HTERT RPE-1 (cell line): ENCODE measurements at regions not wholly inside any gene's neighbourhood (a gene's known extent, or its start where the extent isn't known, plus 50 kb on each side); places are given as distances from the start of the nearest gene placed in this dataset.

Experiments used
- in situ Hi-C: fragments of 300-500 bp; cut with MboI; formaldehyde crosslinking; loops from 4 replicates; pipeline ENCODE4 v1.14.3; 2020; ENCODE audit warnings: low sequenced_read_pairs

DNA sequence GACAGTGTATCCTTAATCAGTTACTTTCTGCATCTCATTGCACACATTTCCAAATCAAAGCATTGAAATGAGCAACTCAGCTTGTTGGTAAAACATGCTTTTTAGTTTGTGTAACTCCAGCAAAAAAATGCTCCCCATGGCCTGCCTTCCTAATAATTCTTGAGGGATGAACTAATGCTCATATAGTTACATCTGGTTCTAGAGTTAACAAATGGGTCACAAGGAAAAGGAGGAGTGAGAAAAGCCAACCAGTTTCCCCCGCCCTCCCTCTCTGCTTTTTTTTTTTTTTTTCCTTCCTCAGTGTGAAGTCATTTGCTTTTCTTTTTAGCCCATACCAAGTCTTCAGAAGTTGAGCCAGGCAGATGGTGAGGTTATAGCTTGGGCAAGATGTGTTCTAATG is 231.7 kb downstream of the MTX2 start:
- in situ Hi-C loops: no loop called here

DNA sequence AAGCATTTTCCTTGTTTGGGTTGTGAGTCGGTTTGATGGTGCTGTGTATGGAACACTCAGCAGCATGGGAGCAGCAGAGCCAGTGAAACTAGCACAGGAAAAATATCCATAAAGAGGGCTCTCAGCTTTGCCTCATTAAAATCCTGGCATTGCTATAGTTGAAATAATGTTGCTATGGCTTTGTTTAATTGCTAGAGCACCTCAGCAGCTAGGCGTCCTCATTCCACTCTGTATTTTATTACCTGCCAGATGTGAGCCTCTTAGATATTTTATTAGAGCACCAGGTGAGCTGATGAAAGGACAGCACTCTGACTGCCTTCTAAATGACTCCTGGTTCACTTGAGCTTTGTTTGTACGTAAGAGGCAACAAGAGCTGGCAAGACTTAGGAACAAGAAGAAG is 232.4 kb downstream of the MTX2 start:
- in situ Hi-C loops: no loop called here

DNA sequence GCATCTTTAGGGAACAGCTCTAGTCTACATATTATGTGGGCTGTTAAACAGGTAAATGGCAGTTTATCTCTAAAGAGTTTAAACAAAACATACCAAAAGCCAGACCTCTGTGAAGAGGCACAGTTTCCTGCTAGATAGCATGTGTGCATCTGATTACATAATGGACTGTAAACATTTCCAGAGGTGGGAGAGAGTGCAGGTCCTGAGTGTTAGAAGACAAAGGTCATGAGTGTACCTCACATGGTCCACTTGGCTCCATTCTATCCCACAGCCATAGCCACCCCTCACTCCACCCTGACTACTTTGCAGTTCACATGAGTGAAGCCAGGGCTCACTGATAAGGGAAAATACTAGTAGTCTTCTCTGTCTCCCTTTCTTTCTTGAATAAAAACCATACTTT is 233.4 kb downstream of the MTX2 start:
- in situ Hi-C loops: no loop called here

DNA sequence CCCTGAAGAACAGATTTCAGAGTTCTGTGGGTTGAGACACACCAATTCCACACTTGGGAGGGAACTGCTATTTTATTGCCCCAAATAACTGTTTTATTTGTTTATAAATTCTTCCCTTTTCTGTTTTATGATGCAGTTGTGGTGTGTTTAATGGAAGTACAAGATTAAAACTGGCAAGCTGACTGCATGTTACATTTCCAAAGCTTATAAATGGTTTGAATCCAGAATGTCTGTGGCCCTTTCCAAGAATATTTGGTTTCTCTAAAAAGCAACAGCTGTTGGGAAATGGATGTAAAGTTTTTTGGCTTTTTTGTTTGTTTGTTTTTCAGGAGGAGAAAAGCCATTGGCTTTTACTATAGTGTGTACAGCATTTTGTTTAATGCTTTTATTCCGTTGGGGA is 234.5 kb downstream of the MTX2 start:
- in situ Hi-C loops: no loop called here

DNA sequence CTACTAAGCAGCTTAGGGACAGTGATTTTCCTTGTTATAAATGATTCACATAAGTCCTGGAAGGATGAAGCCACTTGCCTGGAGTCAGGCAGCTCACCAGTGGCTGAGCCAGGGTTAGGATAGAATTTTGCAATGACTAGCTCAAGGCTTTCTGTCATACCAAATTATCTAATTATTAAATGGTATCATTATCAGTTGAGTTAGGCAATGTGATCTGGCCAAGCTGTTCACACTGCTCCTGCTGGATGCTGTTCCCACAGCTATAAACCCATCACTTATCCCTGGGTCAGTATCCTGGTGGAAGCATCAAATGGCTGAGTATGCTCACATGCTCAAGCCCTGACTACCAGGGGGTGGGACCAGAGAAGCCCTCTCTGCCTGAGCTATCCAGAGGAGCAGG is 235.2 kb downstream of the MTX2 start:
- in situ Hi-C loops: no loop called here

DNA sequence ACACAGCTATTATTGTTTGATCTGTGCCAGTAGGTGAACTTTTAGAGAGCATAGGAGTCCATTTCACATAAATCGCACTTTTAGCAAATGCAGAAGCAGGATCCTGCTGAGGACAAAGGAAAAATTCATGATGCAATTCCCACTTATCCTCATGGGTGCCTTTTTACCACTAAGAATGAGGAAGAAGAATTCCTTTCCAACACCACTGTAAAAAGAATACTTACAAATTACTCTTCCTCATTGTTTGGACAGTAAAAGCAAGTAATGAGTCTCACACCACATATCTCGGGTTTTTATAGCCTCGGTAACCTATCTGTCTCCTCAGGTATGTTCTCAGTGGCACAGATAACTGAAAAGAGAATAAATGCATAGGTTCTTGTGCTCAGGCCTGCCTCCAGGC is 238.5 kb downstream of the MTX2 start:
- in situ Hi-C loops: no loop called here

DNA sequence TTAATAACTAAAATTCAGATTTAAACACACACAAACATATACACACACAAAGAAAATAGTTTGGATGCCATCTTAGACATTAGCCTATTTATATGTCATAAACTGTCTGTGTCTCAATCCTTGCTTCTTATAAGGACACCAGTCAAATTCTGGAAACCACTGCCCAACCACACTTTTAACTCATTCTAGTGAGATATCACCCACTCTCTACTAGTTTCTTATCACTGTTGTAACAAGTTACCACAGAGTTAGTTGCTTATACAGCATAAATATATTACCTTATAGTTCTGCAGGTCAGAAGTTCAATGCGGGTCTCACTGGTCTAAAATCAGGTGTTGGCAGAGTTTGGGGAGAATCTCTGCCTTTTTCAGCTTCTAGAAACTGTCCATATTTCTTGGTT is 239.1 kb downstream of the MTX2 start:
- in situ Hi-C loops: no loop called here

DNA sequence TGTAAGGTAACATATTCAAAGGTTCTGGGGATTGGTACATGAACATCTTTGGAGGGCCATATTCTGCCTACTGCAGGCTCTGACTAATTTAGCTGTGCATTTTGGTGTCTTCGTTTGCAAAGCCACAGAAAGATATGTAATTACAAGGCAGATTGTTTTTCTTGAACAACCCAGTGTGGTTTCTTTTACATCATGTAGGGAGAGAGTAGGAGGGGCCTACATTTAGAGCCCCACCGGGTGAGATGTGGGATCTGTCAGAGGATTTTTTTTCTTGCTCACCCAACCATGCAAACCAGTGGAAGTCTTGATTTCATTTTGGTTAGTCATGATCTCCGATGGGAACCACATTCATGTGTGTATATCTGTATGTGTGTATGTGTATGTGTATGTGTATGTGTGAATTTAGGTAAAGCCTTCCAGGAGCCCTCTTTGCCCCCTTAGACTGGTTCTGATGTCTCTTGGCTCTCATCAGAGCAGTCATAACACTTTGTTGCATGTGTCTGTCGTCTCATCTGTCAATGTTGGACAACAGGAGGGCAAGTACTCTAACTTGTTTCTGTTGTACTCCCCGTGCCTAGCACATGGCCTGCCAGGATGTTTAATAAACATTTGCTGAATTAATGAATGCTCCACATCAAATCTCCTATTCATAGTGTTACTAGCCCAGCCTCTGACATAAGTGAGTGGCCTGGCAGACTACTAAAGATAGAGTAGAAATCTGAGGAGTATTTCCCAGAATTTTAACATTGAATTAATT is 239.9 kb downstream of the MTX2 start:
- in situ Hi-C loops: no loop called here

DNA sequence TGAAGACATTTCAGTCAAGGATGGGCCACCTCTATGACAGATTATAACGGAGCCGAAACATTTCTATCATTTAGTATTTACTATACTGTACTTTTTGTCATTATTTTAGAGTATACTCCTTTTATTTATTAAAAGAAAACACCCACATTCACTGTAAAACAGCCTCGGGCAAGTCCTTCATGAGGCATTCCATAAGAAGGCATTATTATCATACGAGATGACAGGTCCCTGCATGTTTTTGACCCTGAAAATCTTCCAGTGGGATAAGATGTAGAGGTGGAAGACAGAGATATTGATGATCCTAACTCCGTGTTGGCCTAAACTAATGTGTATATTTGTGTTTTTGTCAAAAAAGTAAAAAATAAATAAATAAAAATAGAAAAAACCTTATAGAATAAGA is 245.0 kb downstream of the MTX2 start:
- in situ Hi-C loops: no loop called here

DNA sequence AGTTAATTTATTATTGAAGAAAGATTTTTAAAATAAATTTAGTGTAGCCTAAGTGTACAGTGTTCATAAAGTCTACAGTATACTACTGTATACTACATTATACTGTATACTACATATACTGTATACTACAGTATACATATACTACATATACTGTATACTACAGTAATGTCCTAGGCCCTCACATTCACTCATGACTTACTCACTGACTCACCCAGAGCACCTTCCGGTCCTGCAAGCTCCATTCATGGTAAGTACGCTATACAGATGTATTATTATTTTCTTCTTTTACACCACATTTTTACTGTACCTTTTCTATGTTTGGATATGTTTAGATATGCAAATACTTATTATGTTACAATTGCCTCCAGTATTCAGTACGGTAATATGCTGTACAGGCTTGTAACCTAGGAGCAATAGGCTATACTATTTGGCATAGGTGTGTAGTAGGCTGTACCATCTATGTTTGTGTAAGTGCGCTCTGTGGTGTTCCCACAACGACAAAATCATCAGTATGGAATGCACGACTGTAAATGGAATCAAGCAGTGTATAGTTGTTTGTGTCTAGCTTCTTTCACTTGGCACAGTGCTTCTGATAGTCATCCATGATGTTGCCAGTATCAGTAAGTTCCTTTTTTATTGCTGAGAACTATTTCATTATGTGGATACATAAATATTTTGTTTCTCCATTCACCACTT is 245.7 kb downstream of the MTX2 start:
- in situ Hi-C loops: no loop called here

DNA sequence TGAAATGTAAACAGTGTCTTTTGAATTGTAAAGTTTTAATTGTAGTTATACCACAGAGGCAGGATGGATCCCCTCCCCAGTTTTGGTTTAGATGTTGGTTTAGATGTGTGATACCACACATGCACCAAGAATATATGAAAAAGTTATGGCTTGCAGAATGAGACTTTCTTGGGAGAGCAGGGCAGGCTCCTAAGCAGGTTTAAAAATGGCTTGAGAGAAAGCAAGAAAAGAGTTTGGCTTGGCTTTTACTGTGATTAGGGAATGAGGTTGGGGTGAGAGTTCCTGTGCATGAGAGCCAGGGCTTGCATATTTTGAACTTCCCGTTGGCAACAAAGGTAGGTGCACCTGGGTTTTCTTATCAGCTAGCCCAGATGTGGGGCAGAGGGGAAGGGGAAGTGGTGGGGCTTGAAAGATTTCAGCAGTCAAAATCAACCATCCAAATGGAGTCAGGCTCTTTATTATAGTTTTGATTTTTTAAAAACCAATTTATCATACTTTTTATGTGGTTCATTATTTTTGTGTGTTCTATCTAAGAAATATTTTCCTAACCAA is 246.9 kb downstream of the MTX2 start:
- in situ Hi-C loops: no loop called here

DNA sequence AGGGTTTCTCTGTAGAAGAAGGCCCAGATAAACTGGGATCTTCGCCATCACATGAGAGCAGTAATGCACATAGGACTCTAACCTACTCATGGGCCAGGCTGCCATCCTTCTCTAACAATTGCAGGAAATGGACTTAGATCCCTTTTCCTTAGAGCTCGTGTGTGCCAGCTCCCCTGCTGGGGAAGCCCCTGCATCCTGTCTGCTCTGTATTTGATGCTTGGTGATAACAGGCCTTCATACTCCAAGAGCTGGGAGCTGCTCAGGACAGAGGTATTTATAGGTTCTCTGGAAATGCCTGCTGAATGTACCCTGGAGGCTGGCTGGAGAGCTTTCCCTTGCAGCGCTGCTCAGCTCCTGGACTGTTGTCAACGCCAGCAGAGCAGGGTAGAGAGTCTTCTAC is 249.6 kb downstream of the MTX2 start:
- in situ Hi-C loops: no loop called here

DNA sequence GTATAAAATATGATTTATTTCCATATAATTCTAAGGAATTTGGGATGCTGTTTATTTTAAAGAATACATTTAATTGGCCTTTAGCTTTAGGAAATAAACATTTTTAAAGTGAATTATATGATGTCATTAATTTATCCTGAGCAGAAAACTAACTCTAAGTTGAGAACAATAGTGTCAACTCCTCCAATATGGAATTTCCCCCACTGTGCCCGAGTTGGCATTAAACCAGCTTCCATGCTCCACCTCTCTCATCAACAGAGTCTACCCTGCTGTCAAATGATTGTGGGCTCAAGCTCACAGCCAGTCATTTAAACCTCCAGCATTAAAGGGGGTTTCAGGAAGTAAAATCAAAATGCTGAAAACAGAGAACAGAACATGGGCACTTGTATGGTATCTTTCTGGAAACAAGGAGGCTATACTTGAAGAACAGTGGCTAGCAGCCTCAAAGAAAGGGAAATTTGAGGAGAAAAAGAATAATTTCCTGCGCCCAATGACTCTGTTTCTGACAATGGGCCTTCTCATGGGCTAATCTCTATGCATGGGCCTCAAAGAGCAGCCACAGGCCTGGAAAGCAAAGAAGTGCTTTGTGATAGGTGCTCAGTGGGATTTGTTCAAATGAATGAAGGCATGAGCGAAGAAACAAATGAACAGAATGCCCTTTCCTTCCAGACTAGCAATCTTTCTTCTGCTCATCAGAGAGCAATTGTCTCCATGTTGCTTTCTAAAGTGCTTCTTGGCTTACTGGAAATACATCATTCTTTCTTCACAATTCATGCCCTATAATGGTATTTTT is 252.8 kb downstream of the MTX2 start:
- in situ Hi-C loops: no loop called here

DNA sequence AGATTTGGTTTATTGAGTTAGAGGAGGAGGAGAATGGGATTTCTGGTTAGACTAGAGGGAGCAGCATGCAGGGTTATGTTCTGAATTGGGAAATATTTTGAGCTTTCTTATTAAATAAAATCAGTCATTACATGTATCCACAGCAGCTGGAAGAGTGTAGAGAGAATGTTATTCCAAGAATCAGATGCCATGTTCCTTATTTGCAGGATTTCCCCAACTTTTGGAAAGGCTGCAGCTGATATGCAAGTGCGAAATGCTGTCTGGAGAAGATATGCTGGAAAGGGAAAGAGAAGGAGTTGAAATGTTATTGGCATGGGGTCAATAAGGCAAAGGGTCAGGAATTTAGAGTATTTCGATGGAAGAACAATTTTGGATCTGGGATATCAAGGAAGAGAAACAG is 255.8 kb downstream of the MTX2 start:
- in situ Hi-C loops: no loop called here

DNA sequence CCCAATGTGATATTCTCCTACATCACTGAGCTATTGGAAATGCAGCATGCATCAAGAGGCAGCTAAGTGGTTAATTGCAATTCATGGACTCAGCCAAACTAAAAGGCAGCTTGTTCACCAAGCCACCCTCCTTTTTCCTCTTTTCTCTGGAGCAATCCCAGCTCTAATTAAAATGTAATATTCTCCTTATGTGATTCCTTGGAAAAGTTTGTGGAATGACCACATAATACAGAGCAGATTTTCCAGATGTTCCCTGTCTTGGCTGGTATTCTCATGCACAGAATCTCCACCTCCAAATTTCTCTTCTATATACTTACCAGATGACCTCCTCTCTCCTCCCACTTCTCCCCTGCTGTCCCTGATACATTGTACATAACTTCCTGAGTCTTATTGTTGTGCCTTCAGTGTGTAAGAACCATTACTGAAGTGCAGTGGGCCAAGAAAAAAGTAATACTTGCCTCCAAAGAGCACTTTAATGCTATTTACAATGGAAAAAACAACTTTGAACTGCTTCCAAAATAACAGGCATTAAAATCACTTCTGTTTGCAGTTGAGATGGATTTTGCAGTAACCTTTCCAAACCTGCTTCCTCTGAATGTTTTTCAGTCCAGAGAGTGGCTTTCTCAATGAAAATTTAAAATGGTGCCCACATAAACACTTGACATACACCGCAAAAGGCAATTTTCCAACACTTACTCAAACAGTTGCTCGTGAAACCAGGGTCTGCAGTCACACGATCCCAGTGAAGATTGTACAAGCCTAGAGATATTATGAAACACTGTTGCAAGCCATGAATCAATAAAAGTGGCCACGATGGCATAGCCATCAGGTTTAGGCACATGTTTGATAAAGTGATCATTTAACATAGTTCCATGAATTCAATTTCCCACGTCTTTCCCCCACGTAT is 258.0 kb downstream of the MTX2 start:
- in situ Hi-C loops: no loop called here

DNA sequence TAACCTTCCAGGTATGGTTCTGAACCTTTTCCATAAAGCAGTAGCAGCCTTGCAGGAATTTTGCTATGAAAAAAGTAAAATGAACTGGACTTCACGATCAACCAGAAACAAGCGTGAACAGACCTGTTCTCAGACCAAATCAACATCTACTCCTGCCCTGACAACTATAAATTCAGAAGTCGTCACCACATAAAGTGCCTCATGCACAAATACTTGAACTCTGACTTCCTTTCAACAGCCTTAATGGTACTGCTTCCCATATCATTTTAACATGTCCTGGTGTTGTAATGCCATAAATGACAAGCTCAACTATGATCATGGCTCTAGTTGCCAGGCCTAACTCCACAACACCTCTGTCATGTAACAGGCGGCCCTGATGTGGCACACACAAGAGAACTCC is 262.4 kb downstream of the MTX2 start:
- in situ Hi-C loops: no loop called here

DNA sequence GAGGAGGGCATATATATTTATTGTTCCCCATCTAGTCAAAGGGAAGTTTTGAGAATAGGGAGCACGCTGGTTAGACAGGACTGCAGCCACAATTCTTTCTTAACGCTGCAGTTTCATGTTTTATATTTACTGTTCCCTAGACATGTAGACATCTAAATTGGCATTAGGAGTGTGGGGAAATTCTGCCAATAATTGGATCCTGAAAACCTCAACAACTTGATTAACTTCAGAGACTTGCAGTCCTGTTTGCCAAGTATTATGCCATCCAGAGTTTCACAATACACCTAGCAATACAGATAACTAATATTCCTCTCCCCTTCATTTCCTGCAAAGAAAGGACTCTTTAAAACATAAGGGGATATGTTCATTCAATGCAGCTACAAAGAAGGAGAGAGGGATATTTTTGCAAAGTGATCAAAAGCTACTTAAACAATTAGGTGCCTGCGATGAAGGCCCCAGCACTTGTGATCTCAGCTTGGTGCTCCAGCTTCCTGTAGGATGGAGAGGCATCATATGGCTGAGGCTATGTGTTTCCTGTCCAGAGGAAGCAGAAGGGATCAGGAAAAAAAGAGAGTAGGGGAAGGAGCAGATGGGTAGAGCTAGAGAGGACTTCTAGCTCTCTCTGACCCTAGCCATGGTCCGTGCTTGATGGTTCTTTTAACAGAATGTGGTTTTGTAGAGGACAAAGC is 264.4 kb downstream of the MTX2 start:
- in situ Hi-C loops: no loop called here

DNA sequence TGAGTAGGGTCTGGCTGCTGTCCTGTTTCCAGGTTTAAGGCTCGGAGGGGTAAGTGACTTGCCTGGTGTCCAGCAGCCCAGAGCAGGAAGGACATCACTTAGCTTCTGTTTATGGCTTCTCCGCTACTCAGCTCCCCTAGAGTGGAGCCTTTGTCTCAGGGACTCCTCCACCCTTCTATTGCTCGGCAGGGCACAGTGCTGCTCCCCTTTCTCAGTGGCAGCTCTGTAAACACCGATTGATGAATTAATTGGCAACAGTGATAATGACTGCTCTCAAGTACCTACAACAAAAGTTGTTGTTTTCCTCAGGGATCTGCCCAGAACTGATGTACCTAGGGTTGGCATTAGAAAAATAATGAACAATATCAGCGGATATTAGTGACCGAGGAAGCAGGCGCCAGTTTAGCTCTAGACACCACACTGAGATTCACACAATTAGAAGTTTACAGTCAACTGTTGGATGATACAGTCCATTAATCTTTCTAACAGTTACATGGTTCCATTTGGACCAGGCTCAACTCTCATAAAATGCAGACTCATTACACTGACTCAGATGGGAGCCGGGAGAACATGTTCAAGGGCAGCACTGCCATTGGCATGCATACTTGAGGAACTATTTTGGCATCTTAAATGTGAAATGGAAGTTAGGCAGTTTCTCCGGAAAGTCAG is 265.7 kb downstream of the MTX2 start:
- in situ Hi-C loops: no loop called here

DNA sequence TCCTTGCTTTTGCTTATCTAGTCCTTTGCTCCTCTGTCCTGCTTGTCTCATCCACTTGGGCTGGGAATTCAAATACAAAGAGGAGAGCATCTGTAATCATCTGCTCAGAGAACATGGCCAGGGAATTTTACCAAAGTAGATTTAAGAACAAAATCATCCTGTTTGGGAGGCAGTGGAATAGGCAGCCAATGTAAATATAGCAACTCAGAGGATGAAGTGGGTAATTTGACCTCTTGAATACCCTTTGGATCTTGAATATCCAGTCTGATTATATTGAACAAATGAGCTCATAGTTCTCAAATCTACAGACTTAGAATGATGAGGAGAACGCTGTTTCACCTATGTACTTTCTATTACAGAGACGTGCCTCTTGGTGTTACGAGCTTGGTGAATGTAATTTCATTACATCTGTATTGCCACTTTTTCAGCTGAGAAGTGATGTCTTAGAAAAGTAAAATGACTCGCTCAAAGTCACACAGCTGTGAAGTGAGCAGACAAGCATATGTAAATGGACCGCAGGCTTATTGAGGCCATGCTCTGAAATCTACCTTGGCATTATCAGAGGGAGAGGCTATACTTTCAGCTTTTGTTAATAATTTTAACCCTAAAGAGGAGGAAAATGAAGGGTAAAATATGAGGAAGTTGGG is 266.3 kb downstream of the MTX2 start:
- in situ Hi-C loops: no loop called here
